ENCODE measurements at regions not wholly inside any gene's neighbourhood (a gene's known extent, or its start where the extent isn't known, plus 50 kb on each side); places are given as distances from the start of the nearest gene placed in this dataset.

DNA sequence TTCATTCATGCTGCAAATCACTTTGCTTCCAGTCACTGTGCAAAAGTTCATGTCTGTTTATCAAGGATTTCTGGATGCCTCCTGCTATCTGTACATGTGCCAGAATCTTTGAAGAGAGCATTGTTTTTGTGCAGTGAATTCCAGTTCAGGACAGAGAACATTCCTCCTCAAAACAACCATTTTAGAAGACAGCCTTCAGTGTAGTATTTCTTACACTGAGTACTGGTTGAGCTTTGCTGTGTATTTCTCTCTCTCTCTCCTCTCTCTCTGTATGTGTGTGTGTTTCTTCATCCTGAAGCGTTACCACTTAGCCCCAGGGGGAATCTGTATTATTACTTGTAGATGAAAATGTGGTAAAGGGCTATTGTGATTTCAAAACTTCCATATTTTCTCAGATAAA is 123.8 kb upstream of the CHL1 start:
- H3K4me3 ChIP-seq = no peak overlapping the region
- TF ChIP-seq EZH2 (IDR thresholded peaks at IDR 0.05) = no peak
- TF ChIP-seq POLR2AphosphoS5 (IDR thresholded peaks at IDR 0.05; ENCODE audit: borderline replicate concordance, low read depth, low read length) = no peak
- no peak overlapping the region for H3K27ac ChIP-seq
- H3K36me3 ChIP-seq (ENCODE audit: insufficient read depth, low read length) = no peaks in the 10 kb centered on the region
- no peaks in the 10 kb centered on the region for H3K9me3 ChIP-seq (ENCODE audit: low read depth, low read length)
- H3K9ac ChIP-seq (ENCODE audit: insufficient read length) = no peak overlapping the region
- DNase-seq (ENCODE audit: low read depth, low spot score) = no peak

- no peaks in the 10 kb centered on the region for H3K36me3 ChIP-seq (ENCODE audit: insufficient read depth, low read length)
- H3K4me3 ChIP-seq = no peak overlapping the region
- no peak for DNase-seq (ENCODE audit: low read depth, low spot score)
- H3K9ac ChIP-seq (ENCODE audit: insufficient read length) = no peak overlapping the region
- H3K9me3 ChIP-seq (ENCODE audit: low read depth, low read length) = no peaks in the 10 kb centered on the region
- no peak overlapping the region for H3K27ac ChIP-seq
- TF ChIP-seq POLR2AphosphoS5 (IDR thresholded peaks at IDR 0.05; ENCODE audit: borderline replicate concordance, low read depth, low read length) (no peak), EZH2 (IDR thresholded peaks at IDR 0.05) (no peak), FOXP2 (optimal IDR thresholded peaks at IDR 0.05; ENCODE audit: control extremely low read depth, extremely low read length, insufficient read depth) (no peak)
These were observed 123.3 kb upstream of the CHL1 start for GRCh38 chr3:73271-73670.

DNA sequence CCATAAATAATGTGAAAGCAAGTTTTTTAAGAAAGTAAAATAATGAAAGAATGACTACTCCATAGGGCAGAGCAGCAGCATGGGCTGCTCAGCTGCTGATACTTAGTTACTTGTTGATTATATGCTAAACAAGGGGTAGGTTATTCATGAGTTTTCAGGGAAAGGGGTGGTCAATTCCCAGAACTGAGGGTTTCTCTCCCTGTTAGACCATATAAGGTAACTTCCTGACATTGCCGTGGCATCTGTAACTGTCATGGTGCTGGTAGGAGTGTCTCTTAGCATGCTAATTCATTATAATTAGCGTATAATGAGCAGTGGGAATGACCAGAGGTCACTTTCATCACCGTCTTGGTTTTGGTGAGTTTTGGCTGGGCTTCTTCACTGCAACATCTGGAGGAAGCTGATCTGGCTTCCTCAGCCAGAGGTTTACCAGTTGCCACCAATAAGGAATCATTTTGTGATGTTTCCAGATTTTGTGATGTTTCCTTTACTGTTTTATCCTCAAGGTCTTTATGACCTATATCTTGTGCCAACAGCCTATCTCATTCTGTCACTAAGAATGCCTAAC is 121.8 kb upstream of the CHL1 start:
- no peak overlapping the region for H3K9ac ChIP-seq (ENCODE audit: insufficient read length)
- DNase-seq (ENCODE audit: low read depth, low spot score) = no peak
- H3K27ac ChIP-seq = no peak overlapping the region
- no peaks in the 10 kb centered on the region for H3K9me3 ChIP-seq (ENCODE audit: low read depth, low read length)
- no peak overlapping the region for H3K4me3 ChIP-seq
- TF ChIP-seq EZH2 (IDR thresholded peaks at IDR 0.05) (no peak), FOXP2 (optimal IDR thresholded peaks at IDR 0.05; ENCODE audit: control extremely low read depth, extremely low read length, insufficient read depth) (no peak), POLR2AphosphoS5 (IDR thresholded peaks at IDR 0.05; ENCODE audit: borderline replicate concordance, low read depth, low read length) (no peak)
- no peaks in the 10 kb centered on the region for H3K36me3 ChIP-seq (ENCODE audit: insufficient read depth, low read length)

GRCh38 chr3:75260-75659 is 121.3 kb upstream of the CHL1 start:
- Histone ChIP-seq H3K27ac (no peak overlapping the region), H3K9ac (ENCODE audit: insufficient read length) (no peak overlapping the region), H3K36me3 (ENCODE audit: insufficient read depth, low read length) (no peaks in the 10 kb centered on the region), H3K4me3 (no peak overlapping the region), H3K9me3 (ENCODE audit: low read depth, low read length) (no peaks in the 10 kb centered on the region)
- TF ChIP-seq POLR2AphosphoS5 (IDR thresholded peaks at IDR 0.05; ENCODE audit: borderline replicate concordance, low read depth, low read length) = no peak
- no peak for TF ChIP-seq FOXP2 (optimal IDR thresholded peaks at IDR 0.05; ENCODE audit: control extremely low read depth, extremely low read length, insufficient read depth)
- TF ChIP-seq EZH2 (IDR thresholded peaks at IDR 0.05) = no peak
- no peak for DNase-seq (ENCODE audit: low read depth, low spot score)

DNA sequence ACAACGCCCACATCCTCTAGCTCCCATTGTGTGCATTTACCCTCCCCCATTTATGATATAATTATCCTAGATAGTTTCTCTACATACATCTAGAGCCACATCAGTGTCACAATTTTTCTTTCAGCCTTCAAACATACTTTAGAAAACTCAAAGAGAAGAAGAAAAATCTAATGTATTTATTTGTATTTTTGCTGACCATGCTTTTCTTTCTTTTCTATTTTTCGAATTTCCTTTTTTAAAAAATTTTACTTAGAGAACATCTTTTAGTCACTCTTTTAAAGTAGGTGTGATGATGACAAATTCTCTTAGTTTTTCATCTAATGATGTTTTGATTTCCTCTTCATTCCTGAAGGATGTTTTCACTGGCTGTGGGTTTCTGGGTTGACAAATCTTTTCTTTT is 117.0 kb upstream of the CHL1 start:
- no peak overlapping the region for H3K9ac ChIP-seq (ENCODE audit: insufficient read length)
- H3K36me3 ChIP-seq (ENCODE audit: insufficient read depth, low read length) = no peaks in the 10 kb centered on the region
- no peaks in the 10 kb centered on the region for H3K9me3 ChIP-seq (ENCODE audit: low read depth, low read length)
- DNase-seq (ENCODE audit: low read depth, low spot score) = no peak
- H3K4me3 ChIP-seq = no peak overlapping the region
- TF ChIP-seq POLR2AphosphoS5 (IDR thresholded peaks at IDR 0.05; ENCODE audit: borderline replicate concordance, low read depth, low read length) (no peak), FOXP2 (optimal IDR thresholded peaks at IDR 0.05; ENCODE audit: control extremely low read depth, extremely low read length, insufficient read depth) (no peak), EZH2 (IDR thresholded peaks at IDR 0.05) (no peak)
- no peak overlapping the region for H3K27ac ChIP-seq

- H3K36me3 ChIP-seq (ENCODE audit: insufficient read depth, low read length) = no peaks in the 10 kb centered on the region
- H3K9me3 ChIP-seq (ENCODE audit: low read depth, low read length) = no peaks in the 10 kb centered on the region
- TF ChIP-seq FOXP2 (optimal IDR thresholded peaks at IDR 0.05; ENCODE audit: control extremely low read depth, extremely low read length, insufficient read depth) (no peak), POLR2AphosphoS5 (IDR thresholded peaks at IDR 0.05; ENCODE audit: borderline replicate concordance, low read depth, low read length) (no peak), EZH2 (IDR thresholded peaks at IDR 0.05) (no peak)
- H3K4me3 ChIP-seq = no peak overlapping the region
- H3K9ac ChIP-seq (ENCODE audit: insufficient read length) = no peak overlapping the region
- no peak for DNase-seq (ENCODE audit: low read depth, low spot score)
- no peak overlapping the region for H3K27ac ChIP-seq
These were observed 114.1 kb upstream of the CHL1 start for GRCh38 chr3:82508-82907.

- no peak overlapping the region for H3K27ac ChIP-seq
- H3K36me3 ChIP-seq (ENCODE audit: insufficient read depth, low read length) = no peaks in the 10 kb centered on the region
- no peak overlapping the region for H3K4me3 ChIP-seq
- no peak for DNase-seq (ENCODE audit: low read depth, low spot score)
- no peak overlapping the region for H3K9ac ChIP-seq (ENCODE audit: insufficient read length)
- no peak for TF ChIP-seq FOXP2 (optimal IDR thresholded peaks at IDR 0.05; ENCODE audit: control extremely low read depth, extremely low read length, insufficient read depth)
- TF ChIP-seq POLR2AphosphoS5 (IDR thresholded peaks at IDR 0.05; ENCODE audit: borderline replicate concordance, low read depth, low read length) = no peak
- TF ChIP-seq EZH2 (IDR thresholded peaks at IDR 0.05) = no peak
- H3K9me3 ChIP-seq (ENCODE audit: low read depth, low read length) = no peaks in the 10 kb centered on the region
These were observed 113.5 kb upstream of the CHL1 start for GRCh38 chr3:83096-83495.

GRCh38 chr3:85180-85579 is 111.4 kb upstream of the CHL1 start:
- no peak for DNase-seq (ENCODE audit: low read depth, low spot score)
- TF ChIP-seq POLR2AphosphoS5 (IDR thresholded peaks at IDR 0.05; ENCODE audit: borderline replicate concordance, low read depth, low read length) (no peak), EZH2 (IDR thresholded peaks at IDR 0.05) (no peak), FOXP2 (optimal IDR thresholded peaks at IDR 0.05; ENCODE audit: control extremely low read depth, extremely low read length, insufficient read depth) (no peak)
- no peak overlapping the region for H3K9ac ChIP-seq (ENCODE audit: insufficient read length)
- H3K4me3 ChIP-seq = no peak overlapping the region
- H3K36me3 ChIP-seq (ENCODE audit: insufficient read depth, low read length) = no peaks in the 10 kb centered on the region
- H3K9me3 ChIP-seq (ENCODE audit: low read depth, low read length) = no peaks in the 10 kb centered on the region
- H3K27ac ChIP-seq = no peak overlapping the region

DNA sequence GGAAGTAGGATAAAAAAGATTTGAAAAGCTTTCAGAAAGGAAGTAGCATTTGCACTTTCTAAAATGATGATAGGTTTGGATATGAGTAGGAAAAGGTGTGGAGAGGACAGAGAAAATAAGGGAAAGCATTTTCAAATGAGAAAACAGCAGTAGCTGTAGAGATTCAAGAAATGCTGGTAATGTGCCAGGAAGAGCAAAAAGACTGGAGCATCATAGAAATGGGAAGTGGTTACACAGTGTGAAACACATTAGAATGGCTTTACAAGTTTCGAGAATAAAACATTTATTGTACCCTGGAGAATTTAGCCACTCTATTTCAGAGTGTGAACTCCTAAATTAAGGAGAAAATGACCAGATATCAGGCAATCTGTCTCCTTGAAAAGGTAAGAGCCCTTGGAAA is 108.3 kb upstream of the CHL1 start:
- Histone ChIP-seq H3K9me3 (ENCODE audit: low read depth, low read length) (no peaks in the 10 kb centered on the region), H3K27ac (no peak overlapping the region), H3K4me3 (no peak overlapping the region), H3K9ac (ENCODE audit: insufficient read length) (no peak overlapping the region), H3K36me3 (ENCODE audit: insufficient read depth, low read length) (no peaks in the 10 kb centered on the region)
- TF ChIP-seq POLR2AphosphoS5 (IDR thresholded peaks at IDR 0.05; ENCODE audit: borderline replicate concordance, low read depth, low read length) (no peak), FOXP2 (optimal IDR thresholded peaks at IDR 0.05; ENCODE audit: control extremely low read depth, extremely low read length, insufficient read depth) (no peak), EZH2 (IDR thresholded peaks at IDR 0.05) (no peak)
- DNase-seq (ENCODE audit: low read depth, low spot score) = no peak
